ENCODE measurements at regions not wholly inside any gene's neighbourhood (a gene's known extent, or its start where the extent isn't known, plus 50 kb on each side); places are given as distances from the start of the nearest gene placed in this dataset.

GRCh38 chr13:87878706-87879105 is 207.5 kb downstream of the SLITRK5 start:
- TF ChIP-seq, protein P1, sequence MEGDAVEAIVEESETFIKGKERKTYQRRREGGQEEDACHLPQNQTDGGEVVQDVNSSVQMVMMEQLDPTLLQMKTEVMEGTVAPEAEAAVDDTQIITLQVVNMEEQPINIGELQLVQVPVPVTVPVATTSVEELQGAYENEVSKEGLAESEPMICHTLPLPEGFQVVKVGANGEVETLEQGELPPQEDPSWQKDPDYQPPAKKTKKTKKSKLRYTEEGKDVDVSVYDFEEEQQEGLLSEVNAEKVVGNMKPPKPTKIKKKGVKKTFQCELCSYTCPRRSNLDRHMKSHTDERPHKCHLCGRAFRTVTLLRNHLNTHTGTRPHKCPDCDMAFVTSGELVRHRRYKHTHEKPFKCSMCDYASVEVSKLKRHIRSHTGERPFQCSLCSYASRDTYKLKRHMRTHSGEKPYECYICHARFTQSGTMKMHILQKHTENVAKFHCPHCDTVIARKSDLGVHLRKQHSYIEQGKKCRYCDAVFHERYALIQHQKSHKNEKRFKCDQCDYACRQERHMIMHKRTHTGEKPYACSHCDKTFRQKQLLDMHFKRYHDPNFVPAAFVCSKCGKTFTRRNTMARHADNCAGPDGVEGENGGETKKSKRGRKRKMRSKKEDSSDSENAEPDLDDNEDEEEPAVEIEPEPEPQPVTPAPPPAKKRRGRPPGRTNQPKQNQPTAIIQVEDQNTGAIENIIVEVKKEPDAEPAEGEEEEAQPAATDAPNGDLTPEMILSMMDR (tag by site-specific recombination; IDR thresholded peaks at IDR 0.05), result no peak
- no peak for TF ChIP-seq ZNF623 (tag by site-specific recombination; IDR thresholded peaks at IDR 0.05)
- TF ChIP-seq, protein P2, sequence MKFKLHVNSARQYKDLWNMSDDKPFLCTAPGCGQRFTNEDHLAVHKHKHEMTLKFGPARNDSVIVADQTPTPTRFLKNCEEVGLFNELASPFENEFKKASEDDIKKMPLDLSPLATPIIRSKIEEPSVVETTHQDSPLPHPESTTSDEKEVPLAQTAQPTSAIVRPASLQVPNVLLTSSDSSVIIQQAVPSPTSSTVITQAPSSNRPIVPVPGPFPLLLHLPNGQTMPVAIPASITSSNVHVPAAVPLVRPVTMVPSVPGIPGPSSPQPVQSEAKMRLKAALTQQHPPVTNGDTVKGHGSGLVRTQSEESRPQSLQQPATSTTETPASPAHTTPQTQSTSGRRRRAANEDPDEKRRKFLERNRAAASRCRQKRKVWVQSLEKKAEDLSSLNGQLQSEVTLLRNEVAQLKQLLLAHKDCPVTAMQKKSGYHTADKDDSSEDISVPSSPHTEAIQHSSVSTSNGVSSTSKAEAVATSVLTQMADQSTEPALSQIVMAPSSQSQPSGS (tag by site-specific recombination; IDR thresholded peaks at IDR 0.05; ENCODE audit: low read depth), result no peak
- TF ChIP-seq ZNF214 (tag by site-specific recombination; IDR thresholded peaks at IDR 0.05; ENCODE audit: borderline replicate concordance), result no peak
- TF ChIP-seq ZBTB48 (tag by site-specific recombination; IDR thresholded peaks at IDR 0.05), result no peak
- TF ChIP-seq ZFHX2 (tag by site-specific recombination; conservative IDR thresholded peaks at IDR 0.05), result no peak

Measured in HEK293 (cell line).